Osteoblast (primary cell): ENCODE measurements at regions not wholly inside any gene's neighbourhood (a gene's known extent, or its start where the extent isn't known, plus 50 kb on each side); places are given as distances from the start of the nearest gene placed in this dataset.

Experiments used
- DNase-seq: peaks from one replicate; pipeline ENCODE4 v3.0.0; 2011; ENCODE audit warnings: low spot score, mixed read lengths; ENCODE audit not compliant: insufficient read length; ENCODE audit errors: missing footprints
- H2AFZ ChIP-seq: 2 replicates; pipeline ENCODE4 v1.6.0; 2011; ENCODE audit warnings: mild to moderate bottlenecking, low read length
- H3K27ac ChIP-seq: 2 replicates; pipeline ENCODE4 v1.5.1; 2011; ENCODE audit warnings: mild to moderate bottlenecking, low read depth, low read length, moderate library complexity
- H3K27me3 ChIP-seq: 2 replicates; pipeline ENCODE4 v1.6.0; 2012; ENCODE audit warnings: mild to moderate bottlenecking, control low read depth, inconsistent platforms, low read length, moderate library complexity; ENCODE audit not compliant: insufficient read depth
- H3K36me3 ChIP-seq: 2 replicates; pipeline ENCODE4 v1.5.1; 2011; ENCODE audit warnings: mild to moderate bottlenecking, low read length, control low read depth, moderate library complexity; ENCODE audit not compliant: insufficient read depth
- H3K4me1 ChIP-seq: 2 replicates; pipeline ENCODE4 v1.5.1; 2011; ENCODE audit warnings: mild to moderate bottlenecking, low read length, control low read depth, moderate library complexity; ENCODE audit not compliant: insufficient read depth
- H3K4me2 ChIP-seq: 2 replicates; pipeline ENCODE4 v1.6.0; 2011; ENCODE audit warnings: mild to moderate bottlenecking, low read length; ENCODE audit not compliant: insufficient read depth
- H3K4me3 ChIP-seq: fragments of 200-600 bp; sonication (generic); 3 replicates; pipeline ENCODE4 v1.5.1; 2012; ENCODE audit warnings: mild to moderate bottlenecking, low read length, inconsistent platforms; ENCODE audit not compliant: insufficient read depth
- H3K79me2 ChIP-seq: 2 replicates; pipeline ENCODE4 v1.6.0; 2012; ENCODE audit warnings: mild to moderate bottlenecking, low read length, control low read depth, inconsistent platforms; ENCODE audit not compliant: insufficient read depth
- H3K9me3 ChIP-seq: 2 replicates; pipeline ENCODE4 v1.5.1; 2011; ENCODE audit warnings: low read depth, low read length, control low read depth
- H4K20me1 ChIP-seq: 2 replicates; pipeline ENCODE4 v1.6.0; 2012; ENCODE audit warnings: mild to moderate bottlenecking, low read length, control low read depth; ENCODE audit not compliant: insufficient read depth
- TF ChIP-seq, protein P1 (sequence below): IDR thresholded peaks from 2 replicates; pipeline ENCODE4 v1.5.1; 2011; ENCODE audit warnings: mild to moderate bottlenecking, low read depth, low read length, moderate library complexity; ENCODE audit errors: extremely low read depth

DNA sequence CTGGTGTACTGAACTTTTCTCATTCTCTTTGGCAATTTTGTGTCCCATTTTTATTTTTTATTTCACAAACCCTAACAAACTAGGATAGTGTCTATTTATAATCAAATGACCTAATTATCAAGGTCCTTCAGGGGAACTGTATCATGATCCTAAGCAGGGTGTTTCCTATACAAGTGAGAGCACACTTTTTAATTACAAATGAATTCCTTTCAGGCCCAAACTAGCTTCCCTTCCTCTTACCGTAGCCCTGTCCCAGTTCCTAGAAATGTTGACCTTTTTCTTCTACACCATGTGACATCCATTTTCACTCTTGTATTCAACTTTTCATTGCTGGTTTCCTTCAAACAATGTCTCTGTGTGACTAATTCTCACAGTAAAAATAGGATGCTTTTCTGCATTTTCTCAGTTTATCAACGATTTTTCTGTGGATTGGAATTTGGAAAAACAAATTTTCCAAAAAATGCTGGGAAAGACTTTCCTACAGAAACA is 411.4 kb downstream of the CCDC91 start:
- Histone ChIP-seq H3K27ac (no peak overlapping the region), H2AFZ (no peak overlapping the region), H4K20me1 (no peaks in the 10 kb centered on the region), H3K4me3 (no peak overlapping the region), H3K79me2 (no peaks in the 10 kb centered on the region), H3K36me3 (no peaks in the 10 kb centered on the region), H3K4me2 (no peak overlapping the region), H3K4me1 (no peaks in the 10 kb centered on the region), H3K9me3 (no peaks in the 10 kb centered on the region), H3K27me3 (no peaks in the 10 kb centered on the region)
- TF ChIP-seq, protein P1, sequence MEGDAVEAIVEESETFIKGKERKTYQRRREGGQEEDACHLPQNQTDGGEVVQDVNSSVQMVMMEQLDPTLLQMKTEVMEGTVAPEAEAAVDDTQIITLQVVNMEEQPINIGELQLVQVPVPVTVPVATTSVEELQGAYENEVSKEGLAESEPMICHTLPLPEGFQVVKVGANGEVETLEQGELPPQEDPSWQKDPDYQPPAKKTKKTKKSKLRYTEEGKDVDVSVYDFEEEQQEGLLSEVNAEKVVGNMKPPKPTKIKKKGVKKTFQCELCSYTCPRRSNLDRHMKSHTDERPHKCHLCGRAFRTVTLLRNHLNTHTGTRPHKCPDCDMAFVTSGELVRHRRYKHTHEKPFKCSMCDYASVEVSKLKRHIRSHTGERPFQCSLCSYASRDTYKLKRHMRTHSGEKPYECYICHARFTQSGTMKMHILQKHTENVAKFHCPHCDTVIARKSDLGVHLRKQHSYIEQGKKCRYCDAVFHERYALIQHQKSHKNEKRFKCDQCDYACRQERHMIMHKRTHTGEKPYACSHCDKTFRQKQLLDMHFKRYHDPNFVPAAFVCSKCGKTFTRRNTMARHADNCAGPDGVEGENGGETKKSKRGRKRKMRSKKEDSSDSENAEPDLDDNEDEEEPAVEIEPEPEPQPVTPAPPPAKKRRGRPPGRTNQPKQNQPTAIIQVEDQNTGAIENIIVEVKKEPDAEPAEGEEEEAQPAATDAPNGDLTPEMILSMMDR: no peak
- DNase-seq: no peak

- Histone ChIP-seq H2AFZ (no peak overlapping the region), H4K20me1 (no peaks in the 10 kb centered on the region), H3K36me3 (no peaks in the 10 kb centered on the region), H3K4me1 (no peaks in the 10 kb centered on the region), H3K79me2 (no peaks in the 10 kb centered on the region), H3K9me3 (peaks cover 4% of the 10 kb centered on the region), H3K4me2 (no peak overlapping the region), H3K4me3 (no peak overlapping the region), H3K27ac (no peak overlapping the region), H3K27me3 (no peaks in the 10 kb centered on the region)
- TF ChIP-seq, protein P1: no peak
- DNase-seq: no peak
Measured at GRCh38 chr12:28602786-28603185, 412.5 kb downstream of the CCDC91 start.

DNA sequence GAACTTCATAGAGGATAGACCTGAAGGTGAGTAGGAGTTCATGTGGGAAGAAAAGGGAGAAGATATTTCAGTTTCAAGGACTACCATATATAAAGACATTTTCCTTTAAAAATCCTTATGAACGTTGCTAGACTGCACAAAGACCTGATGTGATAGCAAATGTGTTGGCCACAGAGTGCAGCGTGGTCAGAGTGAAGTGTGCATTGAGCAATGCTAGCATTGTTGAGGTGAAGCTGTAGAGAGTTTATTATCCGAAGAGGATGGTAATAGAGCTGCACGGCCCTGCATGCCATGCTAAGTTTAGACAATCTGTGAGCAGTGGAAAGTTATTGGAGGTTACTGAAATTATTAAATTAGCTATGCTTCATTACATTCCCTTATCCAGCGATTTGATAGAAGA is 413.0 kb downstream of the CCDC91 start:
- Histone ChIP-seq H3K4me1 (no peaks in the 10 kb centered on the region), H3K4me2 (no peak overlapping the region), H3K36me3 (no peaks in the 10 kb centered on the region), H3K79me2 (no peaks in the 10 kb centered on the region), H3K4me3 (no peak overlapping the region), H2AFZ (no peak overlapping the region), H3K27me3 (no peaks in the 10 kb centered on the region), H3K9me3 (peaks cover 6% of the 10 kb centered on the region), H4K20me1 (no peaks in the 10 kb centered on the region), H3K27ac (no peak overlapping the region)
- TF ChIP-seq, protein P1: no peak
- DNase-seq: no peak

DNA sequence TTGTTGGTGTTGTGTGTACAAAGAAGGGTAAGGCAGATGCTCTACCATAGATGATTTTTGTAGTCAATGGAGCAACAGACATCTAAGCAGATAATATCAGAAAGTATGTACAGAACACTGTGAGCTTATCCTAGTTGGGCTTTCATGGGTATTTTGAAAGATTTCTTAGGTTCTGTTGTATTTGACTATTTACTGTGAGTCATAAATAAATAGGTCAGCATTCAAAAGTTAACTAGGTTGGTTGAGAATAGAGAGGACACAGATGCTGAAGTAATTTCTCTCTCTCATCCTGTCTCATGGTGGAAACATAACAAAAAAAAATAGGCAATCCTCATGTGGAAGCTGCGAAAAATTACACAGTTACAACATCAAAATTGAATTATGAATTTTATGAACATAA is 413.5 kb downstream of the CCDC91 start:
- TF ChIP-seq, protein P1: no peak
- H3K9me3 ChIP-seq: peaks cover 6% of the 10 kb centered on the region
- no peak overlapping the region for H3K4me3 ChIP-seq
- no peak overlapping the region for H3K27ac ChIP-seq
- H3K79me2 ChIP-seq: no peaks in the 10 kb centered on the region
- H2AFZ ChIP-seq: no peak overlapping the region
- no peak overlapping the region for H3K4me2 ChIP-seq
- DNase-seq: no peak
- H3K4me1 ChIP-seq: no peaks in the 10 kb centered on the region
- no peaks in the 10 kb centered on the region for H3K27me3 ChIP-seq
- no peaks in the 10 kb centered on the region for H4K20me1 ChIP-seq
- H3K36me3 ChIP-seq: no peaks in the 10 kb centered on the region
